ENCODE measurements at regions not wholly inside any gene's neighbourhood (a gene's known extent, or its start where the extent isn't known, plus 50 kb on each side); places are given as distances from the start of the nearest gene placed in this dataset.

DNA sequence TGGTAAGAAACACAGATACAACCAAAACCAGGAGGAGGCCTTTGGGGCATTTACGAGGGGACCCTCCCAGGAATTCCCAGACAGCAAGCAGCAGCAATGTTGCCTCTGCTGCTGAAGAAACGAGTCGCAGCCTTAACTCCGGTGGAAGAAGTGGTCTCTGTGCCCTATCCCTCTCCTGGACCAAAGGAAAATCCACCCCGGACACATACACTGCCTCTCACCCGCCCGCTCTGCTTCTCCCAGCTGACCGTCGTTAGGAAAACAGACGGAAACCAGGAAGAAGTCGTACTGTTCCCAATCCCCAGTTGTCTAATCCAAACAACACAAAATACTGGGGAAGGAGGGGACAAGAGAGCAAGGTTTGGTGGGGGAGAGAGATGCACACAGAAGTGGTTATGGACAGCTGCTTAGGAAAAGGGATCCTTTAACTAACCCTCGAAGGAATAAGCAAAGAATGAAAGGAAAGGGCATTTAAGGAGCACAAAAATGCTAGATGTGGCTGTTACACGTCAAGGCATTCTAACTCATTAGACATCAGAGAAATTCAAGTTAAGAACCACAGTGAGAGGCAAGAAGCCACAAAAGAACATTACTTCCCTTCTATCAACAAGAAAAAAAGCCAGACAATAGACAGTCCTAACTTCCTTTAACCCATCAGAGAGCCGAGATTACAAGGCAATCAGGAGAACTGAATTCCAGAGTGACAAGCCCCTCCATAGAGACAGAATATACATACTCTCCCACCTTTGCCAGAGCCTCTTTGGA, 71.9 kb downstream of the ACTL7B start:
- Histone ChIP-seq H3K4me2 (ENCODE audit: low read length) (no peak overlapping the region), H3K9ac (ENCODE audit: low read length) (no peak overlapping the region)

GRCh38 chr9:108783326-108783725, 72.5 kb downstream of the ACTL7B start:
- H3K9me3 ChIP-seq (ENCODE audit: low read length), result no peaks in the 10 kb centered on the region
- no peak overlapping the region for H3K4me3 ChIP-seq (ENCODE audit: low read depth, low read length, poor library complexity, severe bottlenecking)
- no peak overlapping the region for H3K4me2 ChIP-seq (ENCODE audit: low read length)
- H3K27ac ChIP-seq (ENCODE audit: low read depth, low read length, poor library complexity, severe bottlenecking), result no peak overlapping the region
- no peak for TF ChIP-seq EZH2 (IDR thresholded peaks at IDR 0.05; ENCODE audit: borderline replicate concordance, low read length)
- TF ChIP-seq CTCF (IDR thresholded peaks at IDR 0.05; ENCODE audit: low read length), result no peak
- no peaks in the 10 kb centered on the region for H3K27me3 ChIP-seq (ENCODE audit: insufficient read depth, low read length)
- no peaks in the 10 kb centered on the region for H3K9me2 ChIP-seq (ENCODE audit: low read depth, low read length)
- no peaks in the 10 kb centered on the region for H4K20me1 ChIP-seq (ENCODE audit: insufficient read depth, low read length)
- H3K9ac ChIP-seq (ENCODE audit: low read length), result no peak overlapping the region
- no peaks in the 10 kb centered on the region for H3K4me1 ChIP-seq (ENCODE audit: insufficient read depth, low read length, severe bottlenecking)
- no peak overlapping the region for H2AFZ ChIP-seq (ENCODE audit: low read length)
- H3F3A ChIP-seq (ENCODE audit: insufficient read depth, low read length), result no peaks in the 10 kb centered on the region
- H3K36me3 ChIP-seq (ENCODE audit: insufficient read depth, low read length), result no peaks in the 10 kb centered on the region
- no peaks in the 10 kb centered on the region for H3K79me2 ChIP-seq (ENCODE audit: insufficient read depth, low read length)

More for the DNA sequence above, 71.9 kb downstream of the ACTL7B start:
- no peak overlapping the region for H3K27ac ChIP-seq (ENCODE audit: low read depth, low read length, poor library complexity, severe bottlenecking)
- no peak overlapping the region for H3K4me3 ChIP-seq (ENCODE audit: low read depth, low read length, poor library complexity, severe bottlenecking)
- H3K9me2 ChIP-seq (ENCODE audit: low read depth, low read length), result no peaks in the 10 kb centered on the region
- no peak overlapping the region for H2AFZ ChIP-seq (ENCODE audit: low read length)
- H3K9me3 ChIP-seq (ENCODE audit: low read length), result no peaks in the 10 kb centered on the region
- no peaks in the 10 kb centered on the region for H3K4me1 ChIP-seq (ENCODE audit: insufficient read depth, low read length, severe bottlenecking)
- no peaks in the 10 kb centered on the region for H3K36me3 ChIP-seq (ENCODE audit: insufficient read depth, low read length)
- TF ChIP-seq EZH2 (IDR thresholded peaks at IDR 0.05; ENCODE audit: borderline replicate concordance, low read length) (no peak), CTCF (IDR thresholded peaks at IDR 0.05; ENCODE audit: low read length) (no peak)
- H3K27me3 ChIP-seq (ENCODE audit: insufficient read depth, low read length), result no peaks in the 10 kb centered on the region
- no peaks in the 10 kb centered on the region for H3F3A ChIP-seq (ENCODE audit: insufficient read depth, low read length)
- H4K20me1 ChIP-seq (ENCODE audit: insufficient read depth, low read length), result no peaks in the 10 kb centered on the region
- no peaks in the 10 kb centered on the region for H3K79me2 ChIP-seq (ENCODE audit: insufficient read depth, low read length)

DNA sequence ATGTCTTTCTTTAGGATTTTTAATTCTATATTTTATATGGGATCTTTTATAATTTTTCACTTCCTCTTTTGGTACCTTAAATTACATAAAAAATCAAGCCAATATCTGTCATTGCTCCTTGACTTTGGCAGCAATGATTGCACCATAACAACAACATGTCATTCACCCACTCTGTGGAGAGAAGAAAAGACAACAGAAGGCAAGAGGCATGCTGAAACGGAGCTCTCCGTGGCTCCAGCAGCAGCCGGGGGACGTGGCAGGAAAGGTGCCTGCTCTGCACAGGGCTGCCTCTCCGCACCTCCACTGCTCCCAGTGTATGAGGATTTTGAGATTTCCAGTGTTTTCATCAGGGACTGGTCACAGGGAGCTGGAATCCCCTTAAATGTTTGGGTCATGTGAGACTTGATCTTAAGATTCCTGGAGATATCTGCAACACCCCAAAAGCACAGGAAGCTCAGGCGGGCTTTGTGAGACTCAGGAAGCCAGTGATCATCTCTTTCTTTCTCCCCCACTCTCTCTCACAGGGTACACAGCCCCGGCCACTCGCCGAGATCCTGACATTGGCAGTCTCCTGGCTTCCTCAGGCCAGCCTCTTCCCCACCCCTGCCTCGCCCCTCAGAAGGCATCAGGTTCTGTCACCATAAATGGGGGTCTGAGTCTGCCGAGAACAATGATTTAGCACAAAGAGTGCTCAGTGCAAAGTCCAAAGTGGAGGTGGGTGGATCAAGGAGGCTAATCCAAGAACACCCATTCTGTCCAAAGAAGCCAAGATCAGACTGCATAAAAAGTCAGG, 74.6 kb downstream of the ACTL7B start:
- no peak overlapping the region for H3K27ac ChIP-seq (ENCODE audit: low read depth, low read length, poor library complexity, severe bottlenecking)
- H3K27me3 ChIP-seq (ENCODE audit: insufficient read depth, low read length), result no peaks in the 10 kb centered on the region
- no peaks in the 10 kb centered on the region for H3K79me2 ChIP-seq (ENCODE audit: insufficient read depth, low read length)
- H3K4me2 ChIP-seq (ENCODE audit: low read length), result no peak overlapping the region
- H2AFZ ChIP-seq (ENCODE audit: low read length), result no peak overlapping the region
- H3K9me3 ChIP-seq (ENCODE audit: low read length), result no peaks in the 10 kb centered on the region
- no peaks in the 10 kb centered on the region for H3K4me1 ChIP-seq (ENCODE audit: insufficient read depth, low read length, severe bottlenecking)
- no peak overlapping the region for H3K4me3 ChIP-seq (ENCODE audit: low read depth, low read length, poor library complexity, severe bottlenecking)
- TF ChIP-seq CTCF (IDR thresholded peaks at IDR 0.05; ENCODE audit: low read length) (no peak), EZH2 (IDR thresholded peaks at IDR 0.05; ENCODE audit: borderline replicate concordance, low read length) (no peak)
- no peaks in the 10 kb centered on the region for H3F3A ChIP-seq (ENCODE audit: insufficient read depth, low read length)
- no peak overlapping the region for H3K9ac ChIP-seq (ENCODE audit: low read length)
- no peaks in the 10 kb centered on the region for H3K9me2 ChIP-seq (ENCODE audit: low read depth, low read length)
- no peaks in the 10 kb centered on the region for H3K36me3 ChIP-seq (ENCODE audit: insufficient read depth, low read length)
- no peaks in the 10 kb centered on the region for H4K20me1 ChIP-seq (ENCODE audit: insufficient read depth, low read length)

All from OCI-LY1 (cell line).